ENCODE measurements at regions not wholly inside any gene's neighbourhood (a gene's known extent, or its start where the extent isn't known, plus 50 kb on each side); places are given as distances from the start of the nearest gene placed in this dataset.

DNA sequence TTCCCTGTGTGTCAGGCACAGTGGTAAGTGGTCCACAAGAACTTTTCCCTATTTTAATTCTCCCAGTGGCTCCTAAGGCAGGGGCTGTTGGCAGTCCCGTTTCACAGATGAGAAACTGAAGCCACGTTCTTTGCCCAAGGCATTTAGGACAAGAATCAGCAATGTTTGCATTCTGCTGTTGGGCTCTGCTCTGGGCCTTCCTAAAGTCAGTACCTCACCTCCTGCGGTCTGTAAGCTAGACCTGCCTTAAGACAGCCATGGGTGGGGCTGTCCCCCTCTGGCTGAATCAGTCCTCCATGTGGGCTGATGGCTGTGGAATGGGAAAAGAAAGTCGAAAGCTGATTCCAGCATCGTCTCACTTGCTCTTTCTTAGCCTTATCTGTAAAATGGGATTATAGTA lies 304.8 kb downstream of the MAF start:
- no peak for TF ChIP-seq POLR2A (IDR thresholded peaks at IDR 0.05)
- no peak for TF ChIP-seq POLR2AphosphoS5 (IDR thresholded peaks at IDR 0.05)

Measured in upper lobe of left lung (tissue), 4 donors.